GM19438 (cell line): ENCODE measurements at regions not wholly inside any gene's neighbourhood (a gene's known extent, or its start where the extent isn't known, plus 50 kb on each side); places are given as distances from the start of the nearest gene placed in this dataset.

Experiments
- ATAC-seq: cut with Tn5 transposase; IDR thresholded peaks from one replicate; pipeline ENCODE4 v1.9.1; 2021; ENCODE audit warnings: low read depth; ENCODE audit not compliant: unreplicated experiment

- no peak for ATAC-seq
Observed at GRCh38 chr1:25083481-25084345, 148.6 kb downstream of the SYF2 start.

GRCh38 chr1:25082995-25083394 lies 149.3 kb downstream of the SYF2 start:
- ATAC-seq: no peak

GRCh38 chr1:25082216-25082899 lies 149.9 kb downstream of the SYF2 start:
- no peak for ATAC-seq

- no peak for ATAC-seq
Observed at GRCh38 chr1:25081496-25081895, 150.8 kb downstream of the SYF2 start.

GRCh38 chr1:25080294-25081209 lies 150.5 kb upstream of the RUNX3 start:
- no peak for ATAC-seq

GRCh38 chr1:25079048-25079447 lies 149.0 kb upstream of the RUNX3 start:
- ATAC-seq: no peak

- no peak for ATAC-seq
Observed at GRCh38 chr1:25074351-25075227, 144.5 kb upstream of the RUNX3 start.

GRCh38 chr1:25073640-25074270 lies 143.7 kb upstream of the RUNX3 start:
- ATAC-seq: no peak

GRCh38 chr1:25072461-25072860 lies 142.4 kb upstream of the RUNX3 start:
- ATAC-seq: no peak

- ATAC-seq: no peak
Observed at GRCh38 chr1:25068829-25069228, 138.8 kb upstream of the RUNX3 start.

- no peak for ATAC-seq
Observed at GRCh38 chr1:25068316-25068715, 138.2 kb upstream of the RUNX3 start.

- ATAC-seq: no peak
Observed at GRCh38 chr1:25067518-25068251, 137.6 kb upstream of the RUNX3 start.

GRCh38 chr1:25066731-25067517 lies 136.8 kb upstream of the RUNX3 start:
- ATAC-seq: no peak

- ATAC-seq: no peak
Observed at GRCh38 chr1:25066256-25066655, 136.2 kb upstream of the RUNX3 start.

- ATAC-seq: no peak
Observed at GRCh38 chr1:25065795-25066238, 135.7 kb upstream of the RUNX3 start.

GRCh38 chr1:25065321-25065721 lies 135.2 kb upstream of the RUNX3 start:
- no peak for ATAC-seq

- no peak for ATAC-seq
Observed at GRCh38 chr1:25064465-25065240, 134.6 kb upstream of the RUNX3 start.
